ENCODE measurements at regions not wholly inside any gene's neighbourhood (a gene's known extent, or its start where the extent isn't known, plus 50 kb on each side); places are given as distances from the start of the nearest gene placed in this dataset.
A peak's percentile ranks its signal among the peaks of the same experiment; 100 is the strongest.

DNA sequence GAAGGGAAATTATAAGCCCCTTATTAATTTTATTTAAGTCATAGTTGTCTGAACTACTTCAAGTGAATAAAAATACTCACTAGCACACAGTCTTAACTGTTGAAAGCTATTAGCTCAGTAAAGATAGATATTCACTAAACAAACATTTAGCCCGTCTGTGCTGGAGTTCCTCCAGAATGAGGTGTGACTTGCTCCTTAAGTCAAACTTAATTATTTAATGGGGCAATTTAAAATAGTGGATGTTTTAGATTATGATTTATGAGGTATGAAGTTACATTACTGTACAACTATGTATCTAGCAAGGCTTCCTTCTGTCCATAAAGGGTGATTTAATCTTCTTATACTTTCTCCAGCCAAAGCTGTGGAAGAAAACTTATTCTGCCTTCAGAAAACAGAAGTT lies 414.0 kb upstream of the FLRT2 start:
- H3K27ac ChIP-seq: no peak overlapping the region
- TF ChIP-seq, protein P1, sequence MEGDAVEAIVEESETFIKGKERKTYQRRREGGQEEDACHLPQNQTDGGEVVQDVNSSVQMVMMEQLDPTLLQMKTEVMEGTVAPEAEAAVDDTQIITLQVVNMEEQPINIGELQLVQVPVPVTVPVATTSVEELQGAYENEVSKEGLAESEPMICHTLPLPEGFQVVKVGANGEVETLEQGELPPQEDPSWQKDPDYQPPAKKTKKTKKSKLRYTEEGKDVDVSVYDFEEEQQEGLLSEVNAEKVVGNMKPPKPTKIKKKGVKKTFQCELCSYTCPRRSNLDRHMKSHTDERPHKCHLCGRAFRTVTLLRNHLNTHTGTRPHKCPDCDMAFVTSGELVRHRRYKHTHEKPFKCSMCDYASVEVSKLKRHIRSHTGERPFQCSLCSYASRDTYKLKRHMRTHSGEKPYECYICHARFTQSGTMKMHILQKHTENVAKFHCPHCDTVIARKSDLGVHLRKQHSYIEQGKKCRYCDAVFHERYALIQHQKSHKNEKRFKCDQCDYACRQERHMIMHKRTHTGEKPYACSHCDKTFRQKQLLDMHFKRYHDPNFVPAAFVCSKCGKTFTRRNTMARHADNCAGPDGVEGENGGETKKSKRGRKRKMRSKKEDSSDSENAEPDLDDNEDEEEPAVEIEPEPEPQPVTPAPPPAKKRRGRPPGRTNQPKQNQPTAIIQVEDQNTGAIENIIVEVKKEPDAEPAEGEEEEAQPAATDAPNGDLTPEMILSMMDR (IDR thresholded peaks at IDR 0.05): no peak
- H3K4me1 ChIP-seq: peaks cover 0 to 7% (median 0%) of the 10 kb centered on the region in 3 donors
- 5 to 12% methylated on average over 1 of the region's 1 CpG for WGBS, 2 donors
- H3K4me3 ChIP-seq: no peak overlapping the region
- intact Hi-C loops (cut with DNase I): no loop called here
- FAIRE-seq (no peak), ATAC-seq (peak in 1 of 4 donors; percentile 32), DNase-seq (no peak)
- no peaks in the 10 kb centered on the region for H3K36me3 ChIP-seq
- no peaks in the 10 kb centered on the region for H3K27me3 ChIP-seq
- no peaks in the 10 kb centered on the region for H3K9me3 ChIP-seq

DNA sequence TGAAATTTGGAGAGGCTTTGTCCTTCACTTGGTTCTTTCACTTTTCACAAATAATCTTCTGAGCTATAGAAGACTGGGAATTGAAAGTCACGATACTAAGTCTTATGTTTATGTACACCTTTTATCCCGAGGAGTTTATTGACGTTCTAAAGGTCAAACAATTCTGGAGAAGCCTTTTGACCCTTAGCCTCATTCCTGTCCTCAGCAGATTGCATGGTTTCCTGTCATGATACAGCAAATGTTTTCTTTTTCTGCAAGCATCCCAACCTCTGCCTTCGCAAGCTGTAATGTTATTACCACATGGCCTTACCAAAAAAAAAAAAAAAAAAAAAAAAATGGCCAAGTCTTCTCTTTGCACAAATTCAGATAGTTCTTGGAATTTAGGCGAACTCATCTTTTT lies 411.7 kb upstream of the FLRT2 start:
- ATAC-seq (no peak), DNase-seq (no peak), FAIRE-seq (no peak)
- Histone ChIP-seq H3K4me1 (peaks cover 0 to 7% (median 0%) of the 10 kb centered on the region in 3 donors), H3K36me3 (no peaks in the 10 kb centered on the region), H3K4me3 (no peak overlapping the region), H3K27me3 (no peaks in the 10 kb centered on the region), H3K27ac (no peak overlapping the region), H3K9me3 (no peaks in the 10 kb centered on the region)
- 43 to 48% methylated on average over 5 of the region's 5 CpGs for WGBS, 2 donors
- intact Hi-C loops (cut with DNase I): no loop called here
- TF ChIP-seq, protein P1 (IDR thresholded peaks at IDR 0.05): no peak

DNA sequence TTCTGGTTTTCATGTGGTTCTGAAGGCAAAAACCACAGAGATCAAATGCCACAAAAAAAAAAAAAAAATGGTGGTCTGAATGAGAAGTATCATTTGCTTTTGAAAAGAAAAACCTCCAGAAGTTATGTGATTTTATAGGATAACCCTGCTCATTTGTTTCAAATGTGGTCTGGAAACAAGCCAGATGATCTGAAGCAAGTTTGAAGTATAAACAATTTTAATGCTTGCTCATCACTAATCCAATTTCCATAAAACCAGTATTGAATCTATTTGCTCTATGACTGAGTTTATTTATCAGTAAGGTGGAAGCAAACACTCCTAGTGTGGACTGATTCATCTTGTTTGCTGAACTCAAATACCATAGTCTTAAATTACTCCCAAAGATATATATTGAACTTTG lies 407.3 kb upstream of the FLRT2 start:
- H3K4me3 ChIP-seq: no peak overlapping the region

DNA sequence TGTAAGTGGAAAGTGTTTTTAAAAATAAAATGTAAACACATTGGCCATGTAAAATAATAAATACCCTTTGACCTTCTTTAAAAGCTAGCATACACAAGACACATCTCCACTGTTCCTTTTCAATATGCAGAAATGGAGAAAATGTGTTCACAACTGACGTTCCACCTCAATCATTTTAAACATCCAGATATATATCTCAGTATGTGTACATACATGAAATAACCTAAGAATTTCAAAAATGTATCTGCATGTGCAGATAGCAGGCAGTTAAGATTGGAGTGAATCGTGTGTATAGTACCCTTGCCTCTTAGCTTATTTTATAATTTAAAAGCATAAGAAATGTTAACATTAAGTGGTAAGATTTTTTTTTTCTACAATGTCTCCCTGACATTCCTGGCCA lies 406.2 kb upstream of the FLRT2 start:
- Histone ChIP-seq H3K4me3 (no peak overlapping the region), H3K27me3 (no peaks in the 10 kb centered on the region), H3K9me3 (no peaks in the 10 kb centered on the region), H3K4me1 (no peaks in the 10 kb centered on the region), H3K36me3 (no peaks in the 10 kb centered on the region), H3K27ac (no peak overlapping the region)
- no peak for ATAC-seq
- 90 to 93% methylated on average over 2 of the region's 2 CpGs for WGBS, 2 donors
- no peak for DNase-seq
- TF ChIP-seq, protein P1 (IDR thresholded peaks at IDR 0.05): no peak
- intact Hi-C loops (cut with DNase I): no loop called here
- no peak for FAIRE-seq

More for the DNA sequence above, 407.3 kb upstream of the FLRT2 start:
- no peak for FAIRE-seq
- Histone ChIP-seq H3K27ac (no peak overlapping the region), H3K27me3 (no peaks in the 10 kb centered on the region), H3K9me3 (no peaks in the 10 kb centered on the region), H3K36me3 (no peaks in the 10 kb centered on the region), H3K4me1 (no peaks in the 10 kb centered on the region)
- TF ChIP-seq, protein P1 (IDR thresholded peaks at IDR 0.05): no peak
- ATAC-seq: no peak
- intact Hi-C loops (cut with DNase I): no loop called here
- DNase-seq: no peak

DNA sequence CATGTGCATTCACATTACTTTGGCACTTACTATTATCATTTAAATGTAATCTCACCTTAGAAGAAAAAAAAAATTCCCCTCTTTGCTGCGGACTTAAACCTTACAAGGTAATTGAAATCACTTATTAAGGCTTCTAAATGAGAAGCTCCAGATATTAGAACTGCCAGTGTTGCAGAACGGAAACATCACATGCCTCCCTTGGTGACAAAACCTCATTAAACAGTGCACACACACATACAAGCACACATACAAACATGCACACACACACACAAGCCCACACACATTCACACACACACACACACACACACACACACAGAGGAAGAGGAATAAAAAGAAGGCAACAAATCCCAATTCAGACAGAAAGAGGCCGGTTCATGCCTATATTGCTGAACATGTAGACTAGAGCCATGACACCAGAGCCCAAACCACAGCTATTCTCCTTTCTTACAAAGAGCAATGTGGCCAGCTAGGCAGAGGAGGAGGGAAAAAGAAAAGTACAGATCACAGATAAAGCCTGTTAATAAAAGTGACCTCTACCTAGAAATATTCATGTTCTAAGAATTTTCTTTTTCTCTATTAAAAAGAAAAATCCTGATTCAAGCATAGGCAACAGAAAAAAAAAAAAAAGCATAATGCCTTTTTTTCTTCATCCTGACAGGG lies 405.2 kb upstream of the FLRT2 start:
- DNase-seq (no peak), FAIRE-seq (no peak)
- WGBS, 2 donors: 92% methylated on average over 3 of the region's 3 CpGs

More for the DNA sequence above, 405.2 kb upstream of the FLRT2 start:
- TF ChIP-seq, protein P1 (IDR thresholded peaks at IDR 0.05): no peak
- Histone ChIP-seq H3K36me3 (no peaks in the 10 kb centered on the region), H3K9me3 (no peaks in the 10 kb centered on the region), H3K4me1 (peaks cover 0 to 4% (median 0%) of the 10 kb centered on the region in 3 donors), H3K27me3 (no peaks in the 10 kb centered on the region), H3K27ac (no peak overlapping the region), H3K4me3 (no peak overlapping the region)
- intact Hi-C loops (cut with DNase I): no loop called here
- no peak for ATAC-seq
